ACHN (cell line): ENCODE measurements at regions not wholly inside any gene's neighbourhood (a gene's known extent, or its start where the extent isn't known, plus 50 kb on each side); places are given as distances from the start of the nearest gene placed in this dataset.
"Not testable (repeated sequence)": the region's sequence is repeated elsewhere in the genome, so short reads cannot be mapped to it uniquely, and the experiment has no call there.

ENCODE experiments used
- DNase-seq: peaks from one replicate; pipeline ENCODE4 v3.0.0-alpha.2; 2015
- in situ Hi-C: cut with HindIII; loops from 2 replicates; pipeline ENCODE4 v1.10.0; 2017; ENCODE audit warnings: low sequenced_read_pairs, low pct_ligation_motif_present, low pct_unique_long_range_greater_than_20kb

DNA sequence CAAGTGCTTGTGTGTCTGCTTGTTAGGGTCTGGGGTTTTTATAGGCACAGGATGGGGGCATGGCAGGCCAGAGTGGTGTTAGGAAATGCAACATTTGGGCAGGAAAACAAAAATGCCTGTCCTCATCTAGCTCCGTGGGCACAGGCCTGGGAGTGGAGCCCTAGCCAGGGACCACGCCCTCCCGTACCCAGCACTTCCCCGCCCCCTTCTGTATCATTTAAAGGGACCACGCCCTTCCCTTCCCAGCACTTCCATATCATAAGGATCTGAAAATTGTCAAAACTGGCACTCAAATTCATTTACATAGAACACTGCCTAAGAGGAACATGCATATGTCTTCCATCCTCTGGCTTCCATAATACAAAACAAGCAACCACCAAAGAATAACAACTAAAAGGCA is 185.8 kb downstream of the B3GLCT start:
- in situ Hi-C loops: no loop called here
- DNase-seq: no peak

DNA sequence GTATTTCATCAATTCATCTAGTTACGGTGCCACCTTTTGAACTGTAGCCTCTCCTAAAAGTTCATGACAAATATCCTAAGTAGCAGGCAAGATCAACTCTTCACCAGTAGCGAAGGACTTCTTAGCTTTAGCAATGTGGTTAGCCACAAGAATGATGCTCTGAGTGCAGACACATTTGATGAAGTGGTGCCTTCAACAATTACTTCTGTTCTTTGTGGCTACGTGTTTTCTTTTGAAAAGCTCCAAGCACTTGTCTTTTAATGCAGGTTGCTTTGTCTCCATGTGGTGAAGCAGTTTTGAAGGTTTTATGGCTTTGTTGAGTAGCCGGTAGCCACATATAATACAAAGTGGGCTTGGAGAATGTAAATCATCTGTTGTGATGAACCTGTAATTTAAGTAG is 194.7 kb downstream of the B3GLCT start:
- in situ Hi-C loops: no loop called here
- no peak for DNase-seq

DNA sequence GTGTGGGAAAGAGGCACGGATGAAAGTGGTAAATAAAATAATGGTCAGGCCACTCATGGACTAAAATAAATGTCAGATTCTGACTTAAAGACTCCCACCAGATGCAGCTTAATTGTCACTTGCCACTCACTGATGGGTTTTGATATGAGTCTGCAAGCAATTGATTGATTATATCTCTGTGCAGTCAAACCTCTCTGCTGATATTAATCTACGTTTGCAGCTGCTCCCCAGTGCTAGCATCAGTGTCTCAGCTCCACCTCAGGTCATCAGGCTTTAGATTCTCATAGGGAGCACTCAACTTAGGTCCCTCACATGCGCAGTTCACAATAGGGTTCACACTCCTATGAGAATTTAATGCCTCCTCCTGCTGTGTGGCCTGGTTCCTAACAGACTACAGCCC is 195.3 kb downstream of the B3GLCT start:
- in situ Hi-C loops: no loop called here
- DNase-seq: no peak

DNA sequence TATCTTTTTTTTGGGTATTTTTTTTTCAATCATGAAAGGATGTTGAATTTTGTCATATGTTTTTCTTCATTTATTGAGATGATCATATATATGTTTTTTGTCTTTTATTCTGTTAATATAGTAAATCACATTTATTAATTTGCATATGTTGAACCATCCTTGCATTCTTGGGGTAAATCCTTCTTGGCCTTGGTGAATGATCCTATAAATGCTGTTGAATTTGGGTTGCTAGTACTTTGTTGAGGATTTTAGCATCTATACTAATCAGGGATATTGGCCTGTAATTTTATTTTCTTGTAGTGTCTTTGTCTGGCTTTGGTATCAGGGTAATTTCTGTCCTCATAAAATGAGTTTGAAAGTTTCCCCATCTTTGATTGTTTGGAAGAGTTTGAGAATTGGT is 199.9 kb downstream of the B3GLCT start:
- no peak for DNase-seq
- in situ Hi-C loops: loop anchor here (25.0 kb wide), 1 partner anchor 162 kb away; no protein-coding TSS in a partner anchor

DNA sequence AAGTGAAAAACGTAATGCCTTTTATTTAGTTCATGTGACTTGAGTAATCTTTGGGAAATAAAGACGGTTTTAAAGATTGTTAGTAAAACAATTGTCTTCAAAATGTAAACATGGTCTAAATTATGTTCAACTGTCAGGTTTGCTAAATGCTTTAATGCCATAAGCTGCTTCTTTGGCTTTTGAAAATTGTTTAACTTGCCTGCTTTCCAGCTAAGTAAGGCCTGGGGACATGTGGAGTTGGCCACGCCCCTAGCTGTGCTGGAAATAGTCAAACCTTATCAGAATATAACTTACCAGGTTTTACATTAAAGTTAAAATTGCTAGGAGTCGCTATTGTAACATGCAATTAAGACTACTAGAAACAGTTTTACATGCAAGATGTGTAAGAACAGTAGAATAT is 203.9 kb downstream of the B3GLCT start:
- in situ Hi-C loops: loop anchor here (25.0 kb wide), 1 partner anchor 166 kb away; no protein-coding TSS in a partner anchor
- not testable (repeated sequence) for DNase-seq

DNA sequence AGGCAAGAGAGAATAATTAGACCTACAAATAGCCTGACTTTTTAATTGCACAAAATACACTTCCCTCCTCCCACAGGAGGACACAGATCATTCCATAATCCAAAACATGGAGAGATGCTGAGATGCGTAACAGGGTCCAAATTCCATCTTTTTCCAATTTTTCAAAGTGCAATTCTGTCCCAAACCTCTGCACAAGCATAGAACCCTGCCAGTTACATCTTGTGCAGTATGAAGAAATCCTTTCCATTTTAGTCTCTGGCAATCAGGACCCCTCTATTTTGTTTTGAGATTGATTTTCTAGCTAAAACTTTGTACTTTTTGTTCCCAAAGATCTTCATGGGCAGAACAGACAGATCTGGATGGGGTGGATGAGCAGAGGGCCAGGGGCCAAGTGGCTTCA is 209.2 kb downstream of the B3GLCT start:
- in situ Hi-C loops: loop anchor here (25.0 kb wide), 1 partner anchor 172 kb away; no protein-coding TSS in a partner anchor
- no peak for DNase-seq

DNA sequence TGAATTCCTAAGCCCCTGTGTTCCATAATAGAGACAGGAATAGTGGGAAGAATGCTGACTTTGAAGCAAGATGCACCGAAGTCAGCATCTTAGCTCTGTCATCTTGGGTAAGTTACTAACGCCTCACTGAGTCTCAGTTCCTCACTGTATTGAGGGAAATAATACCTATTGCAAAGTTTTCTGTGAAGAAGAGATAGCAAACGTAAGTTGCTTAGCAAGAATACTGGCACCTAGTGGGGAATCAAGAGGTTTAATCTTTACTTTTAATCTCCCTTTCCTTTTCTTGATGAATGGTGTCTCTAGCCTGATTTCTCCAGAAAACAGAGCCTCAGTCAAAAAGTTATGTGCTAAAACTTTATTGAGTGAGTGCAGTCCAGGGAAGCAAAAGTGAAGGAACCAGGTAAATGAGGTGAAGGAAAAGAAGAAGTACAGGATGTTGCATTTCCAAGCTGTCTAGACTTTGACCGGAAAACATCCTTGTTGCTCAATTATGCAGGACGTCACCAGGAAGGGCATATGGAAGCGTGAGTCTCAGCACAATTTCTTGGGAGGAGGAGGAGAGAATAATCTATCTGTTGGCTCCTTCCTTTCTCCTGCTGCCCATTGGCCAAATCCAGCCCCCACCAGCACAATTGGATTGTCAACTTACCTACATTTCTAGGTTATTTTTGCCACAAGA is 210.0 kb downstream of the B3GLCT start:
- peak; percentile 11 for DNase-seq
- in situ Hi-C loops: loop anchor here (25.0 kb wide), 1 partner anchor 173 kb away; no protein-coding TSS in a partner anchor

DNA sequence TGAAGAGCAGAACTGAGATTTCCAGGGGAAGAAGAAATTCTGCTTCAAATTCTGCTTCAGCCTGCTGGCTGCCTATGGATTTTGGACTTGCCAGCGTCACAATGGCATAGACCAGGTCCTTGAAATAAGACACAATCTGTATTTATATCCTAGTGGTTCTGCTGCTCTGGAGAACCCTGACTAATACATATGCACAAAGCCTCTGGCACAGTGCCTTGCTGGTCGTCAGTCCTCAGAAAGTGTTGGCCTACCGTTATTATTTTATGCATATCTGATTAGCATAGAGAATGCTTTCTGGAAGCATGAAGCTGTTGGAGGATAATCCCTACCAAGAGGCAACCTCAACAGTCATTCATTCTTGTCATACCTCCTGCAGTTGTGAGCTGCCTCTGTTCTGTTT is 213.7 kb downstream of the B3GLCT start:
- in situ Hi-C loops: loop anchor here (25.0 kb wide), 1 partner anchor 176 kb away; no protein-coding TSS in a partner anchor
- no peak for DNase-seq

DNA sequence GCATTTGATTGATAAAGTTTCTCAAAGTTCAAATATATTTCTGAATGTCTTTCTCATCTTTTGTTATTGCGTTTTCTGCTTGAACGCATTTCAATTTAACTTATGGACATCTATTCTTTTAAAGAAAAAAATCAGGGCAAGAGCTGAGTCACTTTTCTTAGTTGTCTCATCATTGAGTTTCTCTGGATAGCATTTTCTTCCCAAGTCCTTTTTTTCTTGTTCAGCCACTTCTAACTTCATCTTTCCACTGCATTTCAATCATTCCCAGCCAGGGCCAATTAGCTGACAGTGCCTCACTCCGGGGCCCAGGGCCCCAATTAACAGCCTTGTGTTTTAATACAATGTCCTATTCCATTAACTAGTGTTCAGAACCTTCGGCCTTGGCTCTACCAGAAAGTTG is 216.3 kb downstream of the B3GLCT start:
- in situ Hi-C loops: loop anchor here (25.0 kb wide), 1 partner anchor 179 kb away; no protein-coding TSS in a partner anchor
- no peak for DNase-seq

DNA sequence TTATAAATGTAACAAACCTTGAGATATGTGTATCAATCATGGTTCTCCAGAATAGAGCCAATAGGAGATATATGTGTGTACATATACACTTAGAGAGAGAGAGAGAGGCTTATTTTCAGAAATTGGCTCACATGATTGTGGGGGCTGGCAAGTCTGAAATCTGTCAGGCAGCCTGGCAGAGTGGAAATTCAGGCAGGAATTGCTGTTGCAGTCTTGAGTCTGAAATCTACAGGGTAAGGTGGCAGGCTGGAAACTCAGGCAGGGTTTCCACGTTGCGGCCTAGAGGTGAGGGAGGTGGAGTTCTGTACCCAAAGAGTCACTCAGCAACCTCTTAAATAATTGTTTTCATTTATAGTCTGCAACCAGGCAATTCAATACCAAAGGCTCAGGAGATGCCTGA is 218.4 kb downstream of the B3GLCT start:
- in situ Hi-C loops: loop anchor here (25.0 kb wide), 1 partner anchor 181 kb away; no protein-coding TSS in a partner anchor
- no peak for DNase-seq

DNA sequence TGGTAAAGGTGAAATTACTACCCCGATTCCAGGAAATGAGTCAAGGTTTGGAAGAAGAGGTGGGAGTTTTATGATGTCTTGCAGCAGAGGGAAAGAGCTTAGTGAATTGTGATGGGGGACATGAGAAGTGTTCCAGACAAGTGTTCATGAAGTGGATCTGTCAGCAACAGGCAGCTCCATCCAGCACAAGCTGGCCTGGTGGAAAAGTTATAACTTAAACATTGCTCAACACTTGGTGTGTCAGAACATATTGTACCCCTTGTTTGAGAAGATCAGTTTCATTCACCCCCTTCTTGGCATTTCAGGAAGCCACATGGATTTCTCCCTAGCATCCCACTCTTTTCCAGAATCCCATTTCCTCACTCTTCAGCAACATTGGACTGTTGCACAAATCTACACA is 222.0 kb downstream of the B3GLCT start:
- no peak for DNase-seq
- in situ Hi-C loops: loop anchor here (25.0 kb wide), 1 partner anchor 184 kb away; no protein-coding TSS in a partner anchor

DNA sequence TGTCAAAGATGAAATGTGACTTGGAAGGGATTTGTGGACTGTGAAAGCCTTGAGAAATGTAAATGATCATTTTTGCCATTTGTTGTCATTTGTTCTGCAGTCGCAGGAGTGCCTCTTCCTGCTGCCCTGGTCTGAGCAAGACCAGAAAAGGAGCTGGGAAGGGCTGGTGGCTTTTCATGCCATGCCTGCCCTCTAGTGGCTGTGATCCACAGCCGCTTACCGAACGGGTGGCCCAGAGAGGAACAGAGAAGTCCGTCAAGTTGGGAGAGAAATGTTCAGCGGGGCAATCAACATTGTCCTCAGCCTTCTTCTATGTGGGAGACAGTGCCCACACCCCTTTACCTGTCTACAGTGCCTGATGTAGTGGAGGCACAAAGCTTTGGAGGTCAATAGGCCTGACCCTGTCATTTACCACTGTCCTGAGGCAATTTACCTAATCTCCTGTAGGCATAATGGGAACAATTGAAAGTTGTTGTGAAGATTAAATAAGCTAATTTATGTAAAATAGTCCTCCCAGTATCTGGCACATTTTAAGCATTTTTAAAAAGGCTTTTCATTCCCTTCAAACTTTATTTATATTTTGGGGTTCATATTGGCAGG is 224.5 kb downstream of the B3GLCT start:
- in situ Hi-C loops: loop anchor here (25.0 kb wide), 1 partner anchor 187 kb away; no protein-coding TSS in a partner anchor
- DNase-seq: peak; percentile 72

DNA sequence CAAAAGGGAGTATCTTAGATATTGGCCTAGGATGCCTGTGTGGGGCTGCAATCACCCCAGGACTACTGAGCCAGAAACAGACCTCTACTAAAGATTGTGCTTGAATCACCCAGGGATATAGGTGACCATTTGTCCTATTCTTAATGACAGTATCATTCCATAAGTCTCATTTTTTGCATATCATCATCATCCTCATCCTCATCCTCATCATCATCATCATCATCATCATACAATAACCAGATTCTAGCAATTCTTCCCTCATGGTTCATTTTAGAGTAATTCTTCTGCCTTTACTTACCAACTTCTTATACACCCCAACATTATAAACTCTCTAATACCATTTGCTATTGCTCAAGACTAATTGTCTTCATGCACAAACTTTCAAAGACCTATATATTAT is 226.6 kb downstream of the B3GLCT start:
- in situ Hi-C loops: no loop called here
- DNase-seq: no peak

DNA sequence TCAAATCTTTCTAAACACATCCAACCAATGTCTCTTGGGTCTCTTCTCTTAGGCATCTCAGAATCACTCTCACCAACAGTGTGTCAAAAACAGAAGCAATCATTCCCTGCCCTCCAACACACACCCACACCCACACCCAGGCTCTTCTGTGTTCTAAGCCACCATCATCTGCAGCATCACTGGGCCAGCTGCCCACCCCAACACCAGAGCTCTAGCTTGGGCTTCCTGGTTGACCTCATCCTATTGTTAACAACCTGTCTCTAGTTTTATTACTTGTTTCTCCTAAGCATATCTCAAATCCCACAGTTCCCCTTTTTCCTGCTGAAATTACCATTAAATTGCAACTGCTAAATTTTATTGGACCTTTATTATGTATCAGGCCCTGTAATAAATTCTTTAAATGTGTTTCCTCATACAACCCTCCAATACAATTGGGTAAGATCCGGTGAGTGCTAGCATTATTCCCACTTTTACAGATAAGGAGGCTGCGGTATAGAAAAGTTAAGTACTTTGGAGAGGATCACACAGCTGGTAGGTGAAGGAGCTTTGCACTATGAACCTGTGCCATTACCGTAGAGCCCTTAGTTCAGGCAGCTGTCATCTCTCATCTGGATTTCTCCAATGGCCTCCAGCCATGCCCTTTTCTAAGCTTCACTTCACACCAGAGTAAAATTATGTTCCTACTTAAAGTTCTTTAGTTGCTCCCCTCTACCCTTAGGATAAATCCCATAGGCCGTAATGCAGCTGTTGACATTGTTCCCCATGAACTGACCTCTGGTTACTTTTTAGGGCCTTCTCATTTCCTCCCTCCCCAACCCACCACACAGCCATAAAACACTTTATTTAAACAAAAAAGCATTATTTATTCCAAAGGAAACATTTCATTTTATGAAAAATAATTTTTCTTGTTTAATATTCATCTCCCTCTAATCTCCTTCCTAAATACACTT is 227.7 kb downstream of the B3GLCT start:
- in situ Hi-C loops: no loop called here
- DNase-seq: no peak

DNA sequence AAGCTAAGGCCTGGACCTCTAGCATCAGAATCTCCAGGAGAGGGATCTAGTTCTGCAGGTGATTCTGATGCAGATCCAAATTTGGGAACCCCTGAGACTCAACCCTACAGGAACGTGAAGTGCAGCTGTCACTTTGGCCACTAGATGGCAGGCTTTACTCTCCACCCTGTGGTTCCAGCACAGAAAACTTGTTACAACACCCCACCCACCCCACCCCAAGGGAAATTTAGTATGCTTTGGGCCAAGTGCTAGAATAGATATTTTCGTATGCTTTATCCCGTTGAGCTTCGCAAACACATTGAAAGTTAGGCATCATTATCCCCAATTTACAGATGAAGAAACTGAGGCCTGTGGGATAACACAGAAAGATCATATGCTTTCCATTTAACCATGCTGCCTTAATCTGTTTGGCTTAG is 232.0 kb downstream of the B3GLCT start:
- in situ Hi-C loops: no loop called here

DNA sequence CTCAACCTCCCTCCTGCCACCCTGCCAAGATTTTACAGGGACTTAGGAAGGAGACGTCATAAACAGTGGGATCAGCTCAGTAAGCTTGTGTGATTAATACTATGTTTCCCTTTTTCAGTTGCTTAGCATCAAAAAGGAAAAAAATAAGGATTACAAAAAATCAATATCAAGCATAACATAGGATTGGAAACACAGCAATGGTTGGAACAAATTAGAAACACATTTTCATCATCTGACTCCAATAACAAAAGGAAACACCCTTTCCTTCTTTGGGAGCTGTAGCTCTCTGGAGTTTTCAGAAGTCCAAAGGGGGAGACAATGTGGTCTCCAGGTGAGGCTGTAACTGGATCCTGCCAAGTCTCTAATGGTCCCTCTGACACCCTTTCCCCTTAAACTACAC is 233.4 kb downstream of the B3GLCT start:
- in situ Hi-C loops: no loop called here
- no peak for DNase-seq

More for the DNA sequence above, 232.0 kb downstream of the B3GLCT start:
- peak; percentile 31 for DNase-seq

DNA sequence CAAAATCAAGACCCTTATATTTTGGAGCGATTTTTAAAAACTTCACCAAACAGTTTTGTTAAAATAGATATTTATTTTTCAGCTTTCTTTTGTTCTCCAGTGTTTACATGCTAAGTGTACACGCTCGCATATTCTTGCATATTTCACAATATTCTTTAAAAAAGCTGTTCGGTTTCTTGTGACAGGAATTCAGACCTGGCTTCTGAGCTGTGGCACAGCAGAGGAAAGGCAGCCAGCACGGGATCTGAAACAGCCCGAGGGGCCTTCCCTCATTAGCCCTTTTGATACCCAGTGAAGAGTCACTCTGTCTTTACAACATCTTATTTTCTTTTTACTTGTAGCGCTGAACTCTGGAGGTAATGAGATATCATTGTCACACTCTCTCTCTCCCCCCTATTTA is 234.0 kb downstream of the B3GLCT start:
- no peak for DNase-seq
- in situ Hi-C loops: no loop called here

DNA sequence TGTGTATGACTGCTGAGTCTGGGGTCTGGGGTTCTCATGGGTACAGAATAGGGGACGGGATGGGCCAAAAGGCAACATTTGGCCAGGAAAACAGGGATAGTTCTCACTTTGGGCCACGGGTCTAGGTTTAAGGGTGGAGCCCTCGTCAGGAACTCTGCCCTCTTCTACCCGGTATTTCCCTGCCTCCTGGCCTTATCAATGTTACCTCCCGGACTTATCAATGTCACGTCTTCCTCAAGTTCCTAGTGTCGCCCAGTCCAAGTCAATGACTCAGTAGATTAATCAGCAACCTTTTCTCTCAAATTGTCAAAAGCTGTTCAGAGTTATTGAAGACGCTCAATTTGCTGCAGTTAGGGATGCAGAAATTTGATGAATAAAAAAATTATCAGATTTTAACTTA is 234.8 kb downstream of the B3GLCT start:
- in situ Hi-C loops: no loop called here
- no peak for DNase-seq

DNA sequence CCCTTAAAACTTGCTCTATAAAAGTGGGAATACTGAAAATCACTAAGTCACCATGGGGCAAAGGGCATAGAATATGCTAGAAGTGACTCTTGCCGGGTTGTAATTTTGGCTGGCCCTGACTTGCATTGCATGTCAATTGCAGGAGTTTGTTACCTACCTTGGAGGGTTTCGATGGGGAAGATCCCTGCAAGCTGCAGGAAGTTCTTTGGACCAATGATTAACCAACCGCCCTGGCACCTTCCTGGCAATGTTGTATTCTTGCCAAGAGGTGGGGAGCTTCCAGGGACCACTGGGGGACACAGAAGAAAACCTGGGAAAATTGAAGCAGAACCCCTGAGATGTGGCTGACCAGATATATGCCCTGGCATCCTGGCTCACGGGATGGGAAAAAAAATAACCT is 235.8 kb downstream of the B3GLCT start:
- in situ Hi-C loops: no loop called here

More for the DNA sequence above, 235.8 kb downstream of the B3GLCT start:
- no peak for DNase-seq
